Gastrocnemius medialis (tissue), 4 donors: ENCODE measurements at regions not wholly inside any gene's neighbourhood (a gene's known extent, or its start where the extent isn't known, plus 50 kb on each side); places are given as distances from the start of the nearest gene placed in this dataset.

ENCODE experiments used
- POLR2A ChIP-seq, 2 donors: fragments of 450-650 bp; IDR thresholded peaks; one replicate each; pipeline ENCODE4 v1.6.1; 2017; ENCODE audit warnings: antibody characterized with exemption in 2 of 2, mild to moderate bottlenecking in 2 of 2, moderate library complexity in 2 of 2
- TF ChIP-seq, protein P1 (sequence below), 5 experiments: fragments of 450-650 bp in 3 of 5; fragments of 200-600 bp in 2 of 5; sonication (generic) in 2 of 5; IDR thresholded peaks in 4 of 5; conservative IDR thresholded peaks in 1 of 5; 1 replicate in 4 of 5; 2 replicates in 1 of 5; pipeline ENCODE4 v1.5.1; 2016 to 2019; ENCODE audit warnings: antibody characterized with exemption in 5 of 5, mild to moderate bottlenecking in 3 of 5, moderate library complexity in 3 of 5

DNA sequence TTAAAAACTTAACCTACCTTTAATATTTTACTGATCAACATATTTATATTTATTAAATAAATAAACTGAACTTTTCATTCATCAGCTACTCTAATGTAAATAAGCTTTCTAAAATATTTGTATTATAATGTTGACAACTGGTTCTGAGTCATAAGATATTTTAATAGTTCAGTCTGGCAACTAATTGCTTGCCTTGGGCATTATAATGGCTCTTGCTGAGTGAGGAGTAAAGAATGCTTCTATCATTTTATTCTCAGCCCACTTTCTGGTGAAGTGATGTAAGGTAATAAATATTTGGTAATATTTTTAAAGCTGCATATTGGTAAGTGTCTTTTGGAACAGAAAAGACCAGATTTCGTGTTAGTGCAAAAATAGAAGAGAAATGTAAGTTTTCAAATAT, 81.5 kb downstream of the DIPK2A start:
- TF ChIP-seq, protein P1, sequence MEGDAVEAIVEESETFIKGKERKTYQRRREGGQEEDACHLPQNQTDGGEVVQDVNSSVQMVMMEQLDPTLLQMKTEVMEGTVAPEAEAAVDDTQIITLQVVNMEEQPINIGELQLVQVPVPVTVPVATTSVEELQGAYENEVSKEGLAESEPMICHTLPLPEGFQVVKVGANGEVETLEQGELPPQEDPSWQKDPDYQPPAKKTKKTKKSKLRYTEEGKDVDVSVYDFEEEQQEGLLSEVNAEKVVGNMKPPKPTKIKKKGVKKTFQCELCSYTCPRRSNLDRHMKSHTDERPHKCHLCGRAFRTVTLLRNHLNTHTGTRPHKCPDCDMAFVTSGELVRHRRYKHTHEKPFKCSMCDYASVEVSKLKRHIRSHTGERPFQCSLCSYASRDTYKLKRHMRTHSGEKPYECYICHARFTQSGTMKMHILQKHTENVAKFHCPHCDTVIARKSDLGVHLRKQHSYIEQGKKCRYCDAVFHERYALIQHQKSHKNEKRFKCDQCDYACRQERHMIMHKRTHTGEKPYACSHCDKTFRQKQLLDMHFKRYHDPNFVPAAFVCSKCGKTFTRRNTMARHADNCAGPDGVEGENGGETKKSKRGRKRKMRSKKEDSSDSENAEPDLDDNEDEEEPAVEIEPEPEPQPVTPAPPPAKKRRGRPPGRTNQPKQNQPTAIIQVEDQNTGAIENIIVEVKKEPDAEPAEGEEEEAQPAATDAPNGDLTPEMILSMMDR (IDR thresholded peaks at IDR 0.05 in 4 of 5, conservative IDR thresholded peaks at IDR 0.05 in 1 of 5): no peak
- TF ChIP-seq POLR2A (IDR thresholded peaks at IDR 0.05): no peak
